ENCODE measurements at regions not wholly inside any gene's neighbourhood (a gene's known extent, or its start where the extent isn't known, plus 50 kb on each side); places are given as distances from the start of the nearest gene placed in this dataset.

DNA sequence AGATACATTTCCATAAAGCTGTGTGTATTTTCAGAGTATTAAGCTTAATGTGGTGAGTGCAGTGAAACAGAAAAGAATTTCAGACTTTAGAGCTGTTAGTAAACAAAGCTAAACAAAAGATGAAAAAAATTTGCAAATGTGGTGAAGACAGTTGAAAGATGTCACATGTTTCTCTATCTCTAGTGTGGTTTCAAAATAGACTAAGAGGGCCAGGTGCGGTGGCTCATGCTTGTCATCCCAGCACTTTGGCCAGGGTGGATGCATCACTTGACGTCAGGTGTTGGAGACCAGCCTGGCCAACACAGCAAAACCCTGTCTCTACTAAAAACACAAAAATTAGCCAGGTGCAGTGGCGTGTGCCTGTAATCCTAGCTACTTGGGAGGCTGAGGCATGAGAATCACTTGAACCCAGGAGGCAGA lies 466.0 kb upstream of the NR2F2 start:
- H3K27ac ChIP-seq: no peak overlapping the region
- 66 to 70% methylated on average over 3 of the region's 3 CpGs for WGBS, 2 donors
- H3K9me3 ChIP-seq: no peaks in the 10 kb centered on the region
- peak; percentile 83 for DNase-seq
- no peaks in the 10 kb centered on the region for H3K36me3 ChIP-seq
- H3K4me1 ChIP-seq: peaks cover 0 to 6% (median 0%) of the 10 kb centered on the region in 4 donors
- peak in 2 of 4 donors; percentile 43 to 54 for TF ChIP-seq POLR2AphosphoS5 (IDR thresholded peaks at IDR 0.05)
- no peak for TF ChIP-seq POLR2A (IDR thresholded peaks at IDR 0.05)
- no peaks in the 10 kb centered on the region for H3K27me3 ChIP-seq
- H3K4me3 ChIP-seq: no peak overlapping the region
- intact Hi-C loops (cut with DNase I): no loop called here

- H3K4me3 ChIP-seq: no peak overlapping the region
- DNase-seq: no peak
- WGBS, 2 donors: 65 to 73% methylated on average over 4 of the region's 4 CpGs
- H3K4me1 ChIP-seq: peaks cover 0 to 6% (median 0%) of the 10 kb centered on the region in 4 donors
- H3K9me3 ChIP-seq: no peaks in the 10 kb centered on the region
- no peaks in the 10 kb centered on the region for H3K36me3 ChIP-seq
- H3K27me3 ChIP-seq: no peaks in the 10 kb centered on the region
- H3K27ac ChIP-seq: no peak overlapping the region
- intact Hi-C loops (cut with DNase I): no loop called here
- TF ChIP-seq, protein P1, sequence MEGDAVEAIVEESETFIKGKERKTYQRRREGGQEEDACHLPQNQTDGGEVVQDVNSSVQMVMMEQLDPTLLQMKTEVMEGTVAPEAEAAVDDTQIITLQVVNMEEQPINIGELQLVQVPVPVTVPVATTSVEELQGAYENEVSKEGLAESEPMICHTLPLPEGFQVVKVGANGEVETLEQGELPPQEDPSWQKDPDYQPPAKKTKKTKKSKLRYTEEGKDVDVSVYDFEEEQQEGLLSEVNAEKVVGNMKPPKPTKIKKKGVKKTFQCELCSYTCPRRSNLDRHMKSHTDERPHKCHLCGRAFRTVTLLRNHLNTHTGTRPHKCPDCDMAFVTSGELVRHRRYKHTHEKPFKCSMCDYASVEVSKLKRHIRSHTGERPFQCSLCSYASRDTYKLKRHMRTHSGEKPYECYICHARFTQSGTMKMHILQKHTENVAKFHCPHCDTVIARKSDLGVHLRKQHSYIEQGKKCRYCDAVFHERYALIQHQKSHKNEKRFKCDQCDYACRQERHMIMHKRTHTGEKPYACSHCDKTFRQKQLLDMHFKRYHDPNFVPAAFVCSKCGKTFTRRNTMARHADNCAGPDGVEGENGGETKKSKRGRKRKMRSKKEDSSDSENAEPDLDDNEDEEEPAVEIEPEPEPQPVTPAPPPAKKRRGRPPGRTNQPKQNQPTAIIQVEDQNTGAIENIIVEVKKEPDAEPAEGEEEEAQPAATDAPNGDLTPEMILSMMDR (IDR thresholded peaks at IDR 0.05): no peak
- no peak for TF ChIP-seq EP300 (IDR thresholded peaks at IDR 0.05)
- TF ChIP-seq POLR2A (IDR thresholded peaks at IDR 0.05): no peak
- TF ChIP-seq POLR2AphosphoS5 (IDR thresholded peaks at IDR 0.05): no peak
Observed at GRCh38 chr15:95865330-95865739, 465.2 kb upstream of the NR2F2 start.

GRCh38 chr15:95866711-95867440 lies 463.6 kb upstream of the NR2F2 start:
- intact Hi-C loops (cut with DNase I): no loop called here
- TF ChIP-seq POLR2A (IDR thresholded peaks at IDR 0.05) (no peak), EP300 (IDR thresholded peaks at IDR 0.05) (no peak), POLR2AphosphoS5 (IDR thresholded peaks at IDR 0.05) (no peak)
- TF ChIP-seq, protein P1 (IDR thresholded peaks at IDR 0.05): no peak
- no peaks in the 10 kb centered on the region for H3K36me3 ChIP-seq
- H3K4me3 ChIP-seq: no peak overlapping the region
- no peak overlapping the region for H3K27ac ChIP-seq
- WGBS, 2 donors: 89 to 90% methylated on average over 8 of the region's 8 CpGs
- no peak for DNase-seq
- H3K4me1 ChIP-seq: peaks cover 0 to 6% (median 0%) of the 10 kb centered on the region in 4 donors
- H3K27me3 ChIP-seq: no peaks in the 10 kb centered on the region
- no peaks in the 10 kb centered on the region for H3K9me3 ChIP-seq

GRCh38 chr15:95868450-95868849 lies 462.1 kb upstream of the NR2F2 start:
- TF ChIP-seq POLR2AphosphoS5 (IDR thresholded peaks at IDR 0.05) (no peak), POLR2A (IDR thresholded peaks at IDR 0.05) (no peak)
- no peak for DNase-seq
- WGBS, 2 donors: 20 to 53% methylated on average over 5 of the region's 5 CpGs
- Histone ChIP-seq H3K27ac (no peak overlapping the region), H3K4me1 (peaks cover 0 to 6% (median 0%) of the 10 kb centered on the region in 4 donors), H3K4me3 (no peak overlapping the region), H3K36me3 (no peaks in the 10 kb centered on the region), H3K27me3 (no peaks in the 10 kb centered on the region), H3K9me3 (no peaks in the 10 kb centered on the region)
- intact Hi-C loops (cut with DNase I): no loop called here

GRCh38 chr15:95868970-95869369 lies 461.5 kb upstream of the NR2F2 start:
- DNase-seq: no peak
- no peaks in the 10 kb centered on the region for H3K36me3 ChIP-seq
- H3K4me1 ChIP-seq: peaks cover 0 to 6% (median 0%) of the 10 kb centered on the region in 4 donors
- no peak overlapping the region for H3K4me3 ChIP-seq
- H3K9me3 ChIP-seq: no peaks in the 10 kb centered on the region
- H3K27ac ChIP-seq: no peak overlapping the region
- TF ChIP-seq POLR2AphosphoS5 (IDR thresholded peaks at IDR 0.05) (no peak), EP300 (IDR thresholded peaks at IDR 0.05) (no peak), POLR2A (IDR thresholded peaks at IDR 0.05) (no peak)
- TF ChIP-seq, protein P1 (IDR thresholded peaks at IDR 0.05): no peak
- 47 to 71% methylated on average over 13 of the region's 13 CpGs for WGBS, 2 donors
- H3K27me3 ChIP-seq: no peaks in the 10 kb centered on the region
- intact Hi-C loops (cut with DNase I): no loop called here
